ENCODE measurements at regions not wholly inside any gene's neighbourhood (a gene's known extent, or its start where the extent isn't known, plus 50 kb on each side); places are given as distances from the start of the nearest gene placed in this dataset.

DNA sequence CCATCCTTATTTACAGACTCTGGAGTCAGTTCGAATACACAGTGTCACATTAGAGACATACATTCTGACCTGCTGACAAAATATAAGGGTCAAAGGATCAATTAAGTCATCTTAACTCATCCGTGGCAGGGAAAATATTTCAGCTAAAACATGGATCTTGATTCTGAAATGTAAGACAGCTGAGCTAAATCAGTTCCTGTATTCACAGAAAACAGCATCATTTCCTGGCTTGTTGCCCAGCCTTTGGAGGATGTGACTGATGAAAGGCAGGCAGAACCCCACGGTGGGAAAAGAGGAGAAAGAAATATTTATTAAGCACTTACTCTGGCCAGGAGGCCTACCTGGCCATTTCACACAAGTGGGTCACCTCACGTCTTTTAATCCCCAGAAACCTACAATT is 101.9 kb downstream of the GAS2L3 start:
- Mint-ChIP-seq H3K9me3 (peaks cover 0 to 6% (median 0%) of the 10 kb centered on the region in 3 donors), H3K4me1 (no peaks in the 10 kb centered on the region), H3K27ac (no peak overlapping the region), H3K4me3 (no peak overlapping the region), H3K27me3 (peaks cover 16 to 22% of the 10 kb centered on the region in 2 donors), H3K36me3 (no peaks in the 10 kb centered on the region)
- no peak overlapping the region for H3K27ac ChIP-seq (ENCODE audit: low read length)
- 0% methylated on average over 1 of the region's 4 CpGs for WGBS (ENCODE audit: insufficient coverage)
- H3K9me3 ChIP-seq, result no peaks in the 10 kb centered on the region
- no peaks in the 10 kb centered on the region for H3K4me1 ChIP-seq (ENCODE audit: control insufficient read depth in 1 of 2, extremely low read depth in 1 of 2, insufficient read depth in 2 of 2, low read length in 2 of 2)
- H3K4me3 ChIP-seq (ENCODE audit: control insufficient read depth in 1 of 2, extremely low read depth in 1 of 2, low read length in 1 of 2), result no peak overlapping the region
- ATAC-seq (replicated peaks in 1 of 4), result no peak
- CTCF ChIA-PET, result no interaction called here
- no peaks in the 10 kb centered on the region for H3K36me3 ChIP-seq (ENCODE audit: control insufficient read depth in 2 of 2, extremely low read depth in 1 of 2, insufficient read depth in 1 of 2, low read length in 1 of 2)
- H3K27me3 ChIP-seq (replicated peaks in 1 of 2; ENCODE audit: control insufficient read depth in 2 of 2, extremely low read depth in 1 of 2, insufficient read depth in 2 of 2, low read length in 1 of 2), result peaks cover 0 to 4% of the 10 kb centered on the region in 2 experiments
- POLR2A ChIA-PET, result no interaction called here
- no peak for DNase-seq

DNA sequence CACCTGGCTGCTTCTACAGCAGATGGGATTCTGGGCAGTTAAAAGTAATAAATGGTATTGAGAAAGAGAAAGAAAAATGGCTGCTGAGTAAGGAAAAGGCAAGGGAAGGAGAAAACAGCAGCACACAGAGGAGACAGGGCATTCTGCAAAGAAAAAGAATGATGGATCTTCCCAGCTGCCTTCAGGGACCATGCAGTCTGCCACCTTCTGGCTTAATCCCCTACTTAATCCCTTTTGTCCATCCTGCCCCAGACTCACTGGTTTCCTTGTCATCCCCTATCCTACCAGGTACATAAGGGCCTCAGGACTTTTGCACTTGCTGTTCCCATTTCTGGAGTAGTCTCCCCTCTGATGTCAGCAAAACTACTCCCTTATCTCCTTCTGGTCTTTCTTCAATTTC is 107.6 kb downstream of the GAS2L3 start:
- H3K27me3 ChIP-seq (replicated peaks in 1 of 2; ENCODE audit: control insufficient read depth in 2 of 2, extremely low read depth in 1 of 2, insufficient read depth in 2 of 2, low read length in 1 of 2), result no peaks in the 10 kb centered on the region
- no peak overlapping the region for H3K27ac Mint-ChIP-seq
- H3K27ac ChIP-seq (ENCODE audit: low read length), result no peak overlapping the region
- ATAC-seq (replicated peaks in 1 of 4) (no peak), DNase-seq (no peak)
- peaks cover 8 to 10% of the 10 kb centered on the region in 2 donors for H3K27me3 Mint-ChIP-seq
- peaks cover 3 to 15% (median 7%) of the 10 kb centered on the region in 3 donors for H3K9me3 Mint-ChIP-seq
- no peaks in the 10 kb centered on the region for H3K36me3 ChIP-seq (ENCODE audit: control insufficient read depth in 2 of 2, extremely low read depth in 1 of 2, insufficient read depth in 1 of 2, low read length in 1 of 2)
- CTCF ChIA-PET, result no interaction called here
- no peak overlapping the region for H3K4me3 Mint-ChIP-seq
- no peaks in the 10 kb centered on the region for H3K4me1 ChIP-seq (ENCODE audit: control insufficient read depth in 1 of 2, extremely low read depth in 1 of 2, insufficient read depth in 2 of 2, low read length in 2 of 2)
- no peaks in the 10 kb centered on the region for H3K9me3 ChIP-seq
- no peaks in the 10 kb centered on the region for H3K4me1 Mint-ChIP-seq
- no peaks in the 10 kb centered on the region for H3K36me3 Mint-ChIP-seq
- POLR2A ChIA-PET, result no interaction called here
- H3K4me3 ChIP-seq (ENCODE audit: control insufficient read depth in 1 of 2, extremely low read depth in 1 of 2, low read length in 1 of 2), result no peak overlapping the region

DNA sequence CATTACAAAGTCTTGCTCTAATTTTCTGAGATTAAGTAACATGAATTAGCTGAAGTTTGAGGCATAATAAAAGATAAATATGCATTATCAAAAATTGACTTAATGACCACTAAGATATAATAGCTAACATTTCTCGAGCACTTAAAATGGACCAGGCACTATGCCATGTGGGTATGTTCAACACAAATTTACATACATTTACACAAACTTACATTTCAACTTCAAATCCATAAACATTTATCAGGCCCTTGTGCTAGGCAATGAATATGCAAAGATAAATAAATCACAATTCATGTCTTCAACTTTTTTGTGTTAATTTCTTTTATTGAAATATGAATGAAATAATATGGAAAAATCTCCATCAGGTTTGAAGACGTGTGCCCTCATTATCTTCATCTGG is 108.7 kb downstream of the GAS2L3 start:
- H3K27me3 ChIP-seq (replicated peaks in 1 of 2; ENCODE audit: control insufficient read depth in 2 of 2, extremely low read depth in 1 of 2, insufficient read depth in 2 of 2, low read length in 1 of 2), result no peaks in the 10 kb centered on the region
- Mint-ChIP-seq H3K4me3 (no peak overlapping the region), H3K9me3 (peaks cover 5 to 16% (median 11%) of the 10 kb centered on the region in 3 donors), H3K4me1 (no peaks in the 10 kb centered on the region), H3K36me3 (no peaks in the 10 kb centered on the region), H3K27ac (no peak overlapping the region), H3K27me3 (peaks cover 8 to 10% of the 10 kb centered on the region in 2 donors)
- no peaks in the 10 kb centered on the region for H3K36me3 ChIP-seq (ENCODE audit: control insufficient read depth in 2 of 2, extremely low read depth in 1 of 2, insufficient read depth in 1 of 2, low read length in 1 of 2)
- ATAC-seq (replicated peaks in 1 of 4) (no peak), DNase-seq (no peak)
- H3K4me1 ChIP-seq (ENCODE audit: control insufficient read depth in 1 of 2, extremely low read depth in 1 of 2, insufficient read depth in 2 of 2, low read length in 2 of 2), result no peaks in the 10 kb centered on the region
- H3K4me3 ChIP-seq (ENCODE audit: control insufficient read depth in 1 of 2, extremely low read depth in 1 of 2, low read length in 1 of 2), result no peak overlapping the region
- no peaks in the 10 kb centered on the region for H3K9me3 ChIP-seq
- CTCF ChIA-PET, result no interaction called here
- whole genome bisulfite sequencing (ENCODE audit: insufficient coverage), result 80% methylated on average over 1 of the region's 2 CpGs
- H3K27ac ChIP-seq (ENCODE audit: low read length), result no peak overlapping the region
- POLR2A ChIA-PET, result no interaction called here

DNA sequence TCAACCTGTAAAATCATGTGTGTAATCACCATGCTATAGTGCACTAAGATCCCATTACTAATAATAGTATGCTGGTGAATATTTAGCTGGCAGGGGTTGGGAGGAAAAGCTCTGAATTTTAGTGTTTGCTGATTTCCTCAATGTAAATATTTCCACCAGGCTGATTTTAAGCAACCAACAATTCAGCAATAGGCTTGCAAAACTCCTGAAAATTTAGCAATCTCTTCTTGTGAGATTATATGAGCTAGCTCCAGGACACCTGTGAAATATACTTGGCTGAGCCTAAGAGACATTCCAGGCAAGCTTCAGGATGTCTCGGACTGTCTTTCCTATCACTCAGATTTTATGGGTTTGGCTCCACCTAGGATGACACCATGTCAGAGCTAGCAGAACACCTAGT is 106.9 kb upstream of the ANO4 start:
- ATAC-seq (replicated peaks in 1 of 4), result no peak
- Mint-ChIP-seq H3K9me3 (peaks cover 5 to 12% (median 7%) of the 10 kb centered on the region in 3 donors), H3K36me3 (no peaks in the 10 kb centered on the region), H3K4me1 (no peaks in the 10 kb centered on the region), H3K27ac (no peak overlapping the region), H3K27me3 (no peaks in the 10 kb centered on the region), H3K4me3 (no peak overlapping the region)
- ChIA-PET CTCF (no interaction called here), POLR2A (no interaction called here)
- DNase-seq, result no peak
- WGBS (ENCODE audit: insufficient coverage), result no CpG with 5 or more reads among the region's 1 CpG
- no peak overlapping the region for H3K27ac ChIP-seq (ENCODE audit: low read length)
- H3K36me3 ChIP-seq (ENCODE audit: control insufficient read depth in 2 of 2, extremely low read depth in 1 of 2, insufficient read depth in 1 of 2, low read length in 1 of 2), result no peaks in the 10 kb centered on the region
- no peaks in the 10 kb centered on the region for H3K9me3 ChIP-seq
- H3K4me1 ChIP-seq (ENCODE audit: control insufficient read depth in 1 of 2, extremely low read depth in 1 of 2, insufficient read depth in 2 of 2, low read length in 2 of 2), result no peaks in the 10 kb centered on the region
- H3K4me3 ChIP-seq (ENCODE audit: control insufficient read depth in 1 of 2, extremely low read depth in 1 of 2, low read length in 1 of 2), result no peak overlapping the region
- H3K27me3 ChIP-seq (replicated peaks in 1 of 2; ENCODE audit: control insufficient read depth in 2 of 2, extremely low read depth in 1 of 2, insufficient read depth in 2 of 2, low read length in 1 of 2), result no peaks in the 10 kb centered on the region

DNA sequence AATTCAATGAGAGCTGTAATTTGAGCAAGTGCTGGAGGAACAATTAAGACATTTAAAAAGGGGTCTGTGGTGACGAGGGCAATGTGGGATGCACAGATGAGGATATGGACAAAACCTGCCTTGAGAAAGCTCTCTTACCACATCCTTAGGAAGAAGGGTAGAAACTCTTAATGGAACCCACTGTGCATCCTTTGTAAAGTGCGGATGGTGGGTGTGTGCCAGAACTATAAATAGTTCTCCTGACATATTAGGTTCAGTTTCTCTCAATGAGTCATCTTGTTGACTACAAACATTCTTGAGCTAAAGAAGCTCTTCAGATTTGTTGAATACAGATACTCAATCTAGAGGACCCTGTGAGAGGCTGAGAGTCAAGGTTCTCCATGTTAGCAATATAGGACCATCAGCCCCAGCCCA is 106.1 kb upstream of the ANO4 start:
- Mint-ChIP-seq H3K9me3 (peaks cover 4 to 12% (median 5%) of the 10 kb centered on the region in 3 donors), H3K4me3 (no peak overlapping the region), H3K36me3 (no peaks in the 10 kb centered on the region), H3K27ac (no peak overlapping the region), H3K4me1 (no peaks in the 10 kb centered on the region), H3K27me3 (no peaks in the 10 kb centered on the region)
- H3K27me3 ChIP-seq (replicated peaks in 1 of 2; ENCODE audit: control insufficient read depth in 2 of 2, extremely low read depth in 1 of 2, insufficient read depth in 2 of 2, low read length in 1 of 2), result no peaks in the 10 kb centered on the region
- no CpG with 5 or more reads among the region's 2 CpGs for WGBS (ENCODE audit: insufficient coverage)
- no peak for DNase-seq
- H3K9me3 ChIP-seq, result no peaks in the 10 kb centered on the region
- CTCF ChIA-PET, result no interaction called here
- H3K4me3 ChIP-seq (ENCODE audit: control insufficient read depth in 1 of 2, extremely low read depth in 1 of 2, low read length in 1 of 2), result no peak overlapping the region
- ATAC-seq (replicated peaks in 1 of 4), result no peak
- H3K4me1 ChIP-seq (ENCODE audit: control insufficient read depth in 1 of 2, extremely low read depth in 1 of 2, insufficient read depth in 2 of 2, low read length in 2 of 2), result no peaks in the 10 kb centered on the region
- H3K27ac ChIP-seq (ENCODE audit: low read length), result no peak overlapping the region
- POLR2A ChIA-PET, result no interaction called here
- H3K36me3 ChIP-seq (ENCODE audit: control insufficient read depth in 2 of 2, extremely low read depth in 1 of 2, insufficient read depth in 1 of 2, low read length in 1 of 2), result no peaks in the 10 kb centered on the region

DNA sequence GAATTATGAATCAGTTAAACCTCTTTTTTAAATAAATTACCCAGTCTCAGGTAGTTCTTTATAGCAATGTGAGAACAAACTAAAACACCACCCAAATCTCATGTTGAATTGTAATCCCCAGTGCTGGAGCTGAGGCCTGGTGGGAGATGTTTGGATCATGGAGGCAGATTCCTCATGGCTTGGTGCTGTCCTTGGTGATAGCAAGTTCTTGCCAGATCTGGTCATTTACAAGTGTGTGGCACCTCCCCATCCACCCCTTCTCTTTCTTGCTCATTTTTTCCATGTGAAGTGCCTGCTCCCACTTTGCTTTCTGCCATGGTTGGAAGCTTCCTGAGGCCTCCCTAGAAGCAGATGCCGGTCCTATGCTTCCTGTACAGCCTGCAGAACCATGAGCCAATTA is 102.1 kb upstream of the ANO4 start:
- Histone ChIP-seq H3K27ac (ENCODE audit: low read length) (no peak overlapping the region), H3K36me3 (ENCODE audit: control insufficient read depth in 2 of 2, extremely low read depth in 1 of 2, insufficient read depth in 1 of 2, low read length in 1 of 2) (no peaks in the 10 kb centered on the region), H3K27me3 (replicated peaks in 1 of 2; ENCODE audit: control insufficient read depth in 2 of 2, extremely low read depth in 1 of 2, insufficient read depth in 2 of 2, low read length in 1 of 2) (no peaks in the 10 kb centered on the region), H3K4me1 (ENCODE audit: control insufficient read depth in 1 of 2, extremely low read depth in 1 of 2, insufficient read depth in 2 of 2, low read length in 2 of 2) (no peaks in the 10 kb centered on the region), H3K9me3 (no peaks in the 10 kb centered on the region), H3K4me3 (ENCODE audit: control insufficient read depth in 1 of 2, extremely low read depth in 1 of 2, low read length in 1 of 2) (no peak overlapping the region)
- no CpG with 5 or more reads among the region's 1 CpG for WGBS (ENCODE audit: insufficient coverage)
- Mint-ChIP-seq H3K4me3 (no peak overlapping the region), H3K36me3 (no peaks in the 10 kb centered on the region), H3K9me3 (no peaks in the 10 kb centered on the region), H3K27me3 (peaks cover 3 to 8% of the 10 kb centered on the region in 2 donors), H3K4me1 (no peaks in the 10 kb centered on the region), H3K27ac (no peak overlapping the region)
- POLR2A ChIA-PET, result no interaction called here
- CTCF ChIA-PET, result no interaction called here
- ATAC-seq (replicated peaks in 1 of 4) (no peak), DNase-seq (no peak)

DNA sequence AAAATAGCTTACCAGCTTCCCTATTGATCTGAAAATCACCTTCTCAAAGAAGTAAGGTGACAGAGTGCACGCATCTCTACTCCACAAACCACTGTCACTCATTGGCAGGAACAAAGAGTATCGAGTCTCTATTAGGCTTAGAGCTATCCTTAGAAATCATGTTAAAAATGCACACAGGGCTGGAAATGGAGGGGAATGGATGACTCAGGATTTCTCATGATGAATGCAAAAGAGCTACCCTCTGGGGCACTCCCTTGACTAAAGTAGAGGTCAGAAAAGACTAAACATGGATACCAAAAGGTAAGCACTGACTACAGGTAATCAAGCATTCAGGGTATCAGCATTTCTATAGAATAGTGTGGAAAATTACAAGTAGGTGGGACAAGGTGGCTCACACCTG is 96.1 kb upstream of the ANO4 start:
- no peak for ATAC-seq (replicated peaks in 1 of 4)
- no peak overlapping the region for H3K4me3 Mint-ChIP-seq
- DNase-seq, result no peak
- peaks cover 0 to 3% of the 10 kb centered on the region in 2 experiments for H3K27me3 ChIP-seq (replicated peaks in 1 of 2; ENCODE audit: control insufficient read depth in 2 of 2, extremely low read depth in 1 of 2, insufficient read depth in 2 of 2, low read length in 1 of 2)
- WGBS (ENCODE audit: insufficient coverage), result no CpG with 5 or more reads among the region's 2 CpGs
- CTCF ChIA-PET, result no interaction called here
- no peak overlapping the region for H3K27ac Mint-ChIP-seq
- H3K27me3 Mint-ChIP-seq, result peaks cover 3 to 9% of the 10 kb centered on the region in 2 donors
- H3K4me3 ChIP-seq (ENCODE audit: control insufficient read depth in 1 of 2, extremely low read depth in 1 of 2, low read length in 1 of 2), result no peak overlapping the region
- H3K9me3 ChIP-seq, result no peaks in the 10 kb centered on the region
- POLR2A ChIA-PET, result no interaction called here
- H3K36me3 ChIP-seq (ENCODE audit: control insufficient read depth in 2 of 2, extremely low read depth in 1 of 2, insufficient read depth in 1 of 2, low read length in 1 of 2), result no peaks in the 10 kb centered on the region
- H3K4me1 Mint-ChIP-seq, result no peaks in the 10 kb centered on the region
- H3K4me1 ChIP-seq (ENCODE audit: control insufficient read depth in 1 of 2, extremely low read depth in 1 of 2, insufficient read depth in 2 of 2, low read length in 2 of 2), result no peaks in the 10 kb centered on the region
- H3K27ac ChIP-seq (ENCODE audit: low read length), result no peak overlapping the region
- H3K9me3 Mint-ChIP-seq, result no peaks in the 10 kb centered on the region
- no peaks in the 10 kb centered on the region for H3K36me3 Mint-ChIP-seq

Data from T-cell (primary cell).